NOMO-1 treated with DMSO at 0.1 percent for 48 hours (cell line): ENCODE measurements at regions not wholly inside any gene's neighbourhood (a gene's known extent, or its start where the extent isn't known, plus 50 kb on each side); places are given as distances from the start of the nearest gene placed in this dataset.

Experiments
- DNase-seq: peaks from one replicate; lab custom pipeline; 2025; ENCODE audit not compliant: unreplicated experiment; lab: John Stamatoyannopoulos, UW

- no peak for DNase-seq
Measured at GRCh38 chr7:138169441-138169851, 93.2 kb downstream of the AKR1D1 start.

GRCh38 chr7:138170298-138170697 lies 94.0 kb downstream of the AKR1D1 start:
- DNase-seq: no peak

GRCh38 chr7:138170959-138171703 lies 94.9 kb downstream of the AKR1D1 start:
- DNase-seq: peak; percentile 5

- DNase-seq: no peak
Measured at GRCh38 chr7:138173548-138173947, 97.3 kb downstream of the AKR1D1 start.

- no peak for DNase-seq
Measured at GRCh38 chr7:138176060-138176459, 99.8 kb downstream of the AKR1D1 start.

GRCh38 chr7:138184191-138184590 lies 107.9 kb downstream of the AKR1D1 start:
- no peak for DNase-seq

- DNase-seq: no peak
Measured at GRCh38 chr7:138185132-138185908, 109.1 kb downstream of the AKR1D1 start.

GRCh38 chr7:138186951-138187351 lies 110.7 kb downstream of the AKR1D1 start:
- no peak for DNase-seq

GRCh38 chr7:138188290-138188858 lies 112.1 kb downstream of the AKR1D1 start:
- DNase-seq: no peak

- no peak for DNase-seq
Measured at GRCh38 chr7:138194567-138194966, 118.3 kb downstream of the AKR1D1 start.

- DNase-seq: no peak
Measured at GRCh38 chr7:138195151-138195571, 118.9 kb downstream of the AKR1D1 start.

GRCh38 chr7:138196503-138196946 lies 120.3 kb downstream of the AKR1D1 start:
- DNase-seq: peak; percentile 59

GRCh38 chr7:138196971-138197896 lies 121.0 kb downstream of the AKR1D1 start:
- DNase-seq: no peak

GRCh38 chr7:138204285-138204981 lies 128.2 kb downstream of the AKR1D1 start:
- DNase-seq: no peak

GRCh38 chr7:138204982-138205298 lies 128.7 kb downstream of the AKR1D1 start:
- DNase-seq: no peak

- no peak for DNase-seq
Measured at GRCh38 chr7:138205614-138206150, 129.4 kb downstream of the AKR1D1 start.

- DNase-seq: no peak
Measured at GRCh38 chr7:138207555-138207971, 131.3 kb downstream of the AKR1D1 start.

- no peak for DNase-seq
Measured at GRCh38 chr7:138208142-138208570, 131.9 kb downstream of the AKR1D1 start.

- no peak for DNase-seq
Measured at GRCh38 chr7:138208864-138209263, 132.6 kb downstream of the AKR1D1 start.

- DNase-seq: no peak
Measured at GRCh38 chr7:138212314-138212713, 136.1 kb downstream of the AKR1D1 start.
